ENCODE measurements at regions not wholly inside any gene's neighbourhood (a gene's known extent, or its start where the extent isn't known, plus 50 kb on each side); places are given as distances from the start of the nearest gene placed in this dataset.

DNA sequence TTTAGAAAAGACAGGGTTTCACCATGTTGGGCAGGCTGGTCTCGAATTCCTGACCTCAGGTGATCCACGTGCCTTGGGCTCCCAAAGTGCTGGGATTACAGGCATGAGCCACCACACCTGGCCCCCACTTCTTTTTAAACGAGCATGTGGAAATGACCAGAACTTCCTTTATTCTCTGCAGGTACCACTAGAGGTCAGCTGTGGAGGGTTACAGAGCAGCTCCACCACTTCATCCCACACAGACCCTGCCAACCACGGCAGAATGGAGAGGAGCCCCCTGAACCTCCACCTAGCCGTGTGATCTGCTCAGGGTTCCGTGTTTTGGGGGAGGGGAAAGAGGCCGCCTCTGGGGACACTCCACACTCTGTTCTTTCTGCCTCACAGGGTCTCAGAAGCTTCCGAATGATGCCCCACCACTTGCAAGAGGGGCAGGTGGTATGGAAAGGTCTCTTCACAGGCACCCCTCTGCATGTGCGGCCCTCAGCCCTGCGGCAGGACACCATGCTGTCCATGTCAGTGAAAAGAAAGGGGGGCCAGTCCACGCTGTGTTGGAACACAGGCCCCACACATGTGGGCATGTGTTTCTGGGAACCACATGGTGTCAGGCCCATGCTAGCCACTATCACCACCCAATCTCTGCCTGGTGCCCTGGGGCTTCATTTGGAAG is 465.0 kb downstream of the TSHZ3 start:
- no peak overlapping the region for H3K9ac ChIP-seq (ENCODE audit: low read length)
- H3K9me3 ChIP-seq (ENCODE audit: low read length), result no peaks in the 10 kb centered on the region
- H4K20me1 ChIP-seq (ENCODE audit: insufficient read depth, low read depth, low read length), result no peaks in the 10 kb centered on the region
- H3K4me1 ChIP-seq (ENCODE audit: low read length), result no peaks in the 10 kb centered on the region
- no peaks in the 10 kb centered on the region for H3K79me2 ChIP-seq (ENCODE audit: low read length)
- no peak for DNase-seq
- no peak overlapping the region for H3K27ac ChIP-seq (ENCODE audit: low read length)
- H3K4me3 ChIP-seq (ENCODE audit: low read length), result no peak overlapping the region
- no peaks in the 10 kb centered on the region for H3K36me3 ChIP-seq (ENCODE audit: insufficient read depth, low read length)
- no peaks in the 10 kb centered on the region for H3K9me2 ChIP-seq (replicated peaks; ENCODE audit: insufficient read depth, low read length)
- H3K4me2 ChIP-seq (ENCODE audit: low read depth, low read length, poor library complexity, severe bottlenecking), result no peak overlapping the region
- no peaks in the 10 kb centered on the region; the same call in 1 of the 2 replicates for H3K27me3 ChIP-seq (ENCODE audit: low read length)
- H2AFZ ChIP-seq (ENCODE audit: low read length), result no peak overlapping the region

DNA sequence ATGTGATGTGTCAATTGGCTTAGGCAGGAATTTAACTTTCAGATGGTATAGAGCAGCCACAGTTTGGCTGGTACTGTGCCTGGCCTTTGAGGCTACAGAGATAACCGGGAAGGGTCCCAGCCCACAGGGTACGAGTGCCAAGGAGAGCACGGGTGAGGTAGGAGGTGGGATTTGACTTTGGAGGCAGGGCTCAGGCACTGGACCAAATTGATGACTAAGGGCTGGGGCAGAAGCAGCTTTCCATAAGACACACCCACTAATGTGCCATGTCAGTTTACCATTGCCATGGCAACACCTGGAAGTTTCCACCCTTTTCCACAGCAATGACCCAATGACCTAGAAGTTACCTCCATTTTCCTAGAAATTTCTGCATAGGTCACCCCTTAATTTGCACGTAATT is 466.2 kb downstream of the TSHZ3 start:
- H3K36me3 ChIP-seq (ENCODE audit: insufficient read depth, low read length), result no peaks in the 10 kb centered on the region
- H3K9me3 ChIP-seq (ENCODE audit: low read length), result no peaks in the 10 kb centered on the region
- H3K27ac ChIP-seq (ENCODE audit: low read length), result no peak overlapping the region
- H3K79me2 ChIP-seq (ENCODE audit: low read length), result no peaks in the 10 kb centered on the region
- H2AFZ ChIP-seq (ENCODE audit: low read length), result no peak overlapping the region
- no peak overlapping the region for H3K4me3 ChIP-seq (ENCODE audit: low read length)
- H3K9ac ChIP-seq (ENCODE audit: low read length), result no peak overlapping the region
- no peaks in the 10 kb centered on the region for H3K4me1 ChIP-seq (ENCODE audit: low read length)
- H3K27me3 ChIP-seq (ENCODE audit: low read length), result no peaks in the 10 kb centered on the region
- DNase-seq, result no peak
- no peaks in the 10 kb centered on the region for H4K20me1 ChIP-seq (ENCODE audit: insufficient read depth, low read depth, low read length)
- H3K4me2 ChIP-seq (ENCODE audit: low read depth, low read length, poor library complexity, severe bottlenecking), result no peak overlapping the region
- H3K9me2 ChIP-seq (replicated peaks; ENCODE audit: insufficient read depth, low read length), result no peaks in the 10 kb centered on the region

DNA sequence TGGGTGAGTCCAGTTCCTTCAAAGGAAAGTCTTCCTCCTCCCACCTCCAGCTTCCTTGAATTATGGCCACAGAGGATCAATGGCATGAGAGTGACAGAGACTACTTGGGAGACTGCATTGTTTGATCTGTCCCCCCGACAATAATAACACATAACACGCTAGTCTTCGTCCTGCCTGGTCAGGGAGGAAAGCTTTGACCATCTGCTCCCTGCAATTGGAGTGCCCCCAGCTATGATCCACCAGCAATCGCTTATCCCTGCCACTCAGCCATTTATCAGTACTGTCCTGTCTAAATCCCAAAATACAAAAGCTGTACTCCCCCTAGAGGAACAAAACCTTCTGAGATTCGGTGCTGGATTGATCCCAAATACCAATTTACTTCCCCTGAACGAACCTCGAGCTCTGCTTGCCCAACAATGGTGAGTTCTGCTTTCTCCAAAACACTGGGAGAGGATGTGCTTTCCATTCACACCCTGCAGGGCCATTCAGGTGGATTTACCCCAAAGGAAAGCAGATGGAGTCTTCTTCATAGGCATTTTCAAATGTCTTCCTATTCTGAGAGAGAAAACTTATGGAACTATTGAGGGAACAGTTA is 466.7 kb downstream of the TSHZ3 start:
- DNase-seq, result no peak
- no peaks in the 10 kb centered on the region for H4K20me1 ChIP-seq (ENCODE audit: insufficient read depth, low read depth, low read length)
- no peaks in the 10 kb centered on the region for H3K79me2 ChIP-seq (ENCODE audit: low read length)
- no peaks in the 10 kb centered on the region for H3K9me2 ChIP-seq (replicated peaks; ENCODE audit: insufficient read depth, low read length)
- no peak overlapping the region for H2AFZ ChIP-seq (ENCODE audit: low read length)
- no peak overlapping the region for H3K9ac ChIP-seq (ENCODE audit: low read length)
- H3K27ac ChIP-seq (ENCODE audit: low read length), result no peak overlapping the region
- H3K4me2 ChIP-seq (ENCODE audit: low read depth, low read length, poor library complexity, severe bottlenecking), result no peak overlapping the region
- H3K4me1 ChIP-seq (ENCODE audit: low read length), result no peaks in the 10 kb centered on the region
- H3K9me3 ChIP-seq (ENCODE audit: low read length), result no peaks in the 10 kb centered on the region
- no peaks in the 10 kb centered on the region for H3K36me3 ChIP-seq (ENCODE audit: insufficient read depth, low read length)
- no peaks in the 10 kb centered on the region for H3K27me3 ChIP-seq (ENCODE audit: low read length)
- no peak overlapping the region for H3K4me3 ChIP-seq (ENCODE audit: low read length)

DNA sequence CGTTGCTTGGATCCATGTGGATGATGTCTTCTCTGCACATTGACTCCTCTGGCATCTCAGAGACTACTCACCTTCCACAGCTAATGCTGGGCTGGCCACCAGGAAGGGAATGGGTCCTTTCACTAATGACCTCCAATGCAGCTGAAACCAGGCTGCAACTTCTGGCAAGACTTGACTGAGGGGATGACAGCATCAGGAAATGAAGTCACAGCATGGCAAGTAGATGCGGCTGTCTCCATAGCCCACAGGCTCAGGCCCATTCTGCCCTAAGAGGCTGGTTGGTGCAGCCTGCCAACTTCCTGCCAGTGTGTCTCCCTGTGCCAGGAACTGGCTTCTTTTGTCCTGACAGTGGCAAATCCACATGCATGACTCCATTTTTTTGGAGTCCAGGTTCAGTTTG is 467.3 kb downstream of the TSHZ3 start:
- no peak for DNase-seq
- Histone ChIP-seq H3K27ac (ENCODE audit: low read length) (no peak overlapping the region), H3K9me2 (replicated peaks; ENCODE audit: insufficient read depth, low read length) (no peaks in the 10 kb centered on the region), H3K9ac (ENCODE audit: low read length) (no peak overlapping the region), H3K4me1 (ENCODE audit: low read length) (no peaks in the 10 kb centered on the region), H3K9me3 (ENCODE audit: low read length) (no peaks in the 10 kb centered on the region), H3K4me2 (ENCODE audit: low read depth, low read length, poor library complexity, severe bottlenecking) (no peak overlapping the region), H4K20me1 (ENCODE audit: insufficient read depth, low read depth, low read length) (no peaks in the 10 kb centered on the region), H3K36me3 (ENCODE audit: insufficient read depth, low read length) (no peaks in the 10 kb centered on the region), H3K79me2 (ENCODE audit: low read length) (no peaks in the 10 kb centered on the region), H2AFZ (ENCODE audit: low read length) (no peak overlapping the region), H3K27me3 (ENCODE audit: low read length) (no peaks in the 10 kb centered on the region), H3K4me3 (ENCODE audit: low read length) (no peak overlapping the region)

DNA sequence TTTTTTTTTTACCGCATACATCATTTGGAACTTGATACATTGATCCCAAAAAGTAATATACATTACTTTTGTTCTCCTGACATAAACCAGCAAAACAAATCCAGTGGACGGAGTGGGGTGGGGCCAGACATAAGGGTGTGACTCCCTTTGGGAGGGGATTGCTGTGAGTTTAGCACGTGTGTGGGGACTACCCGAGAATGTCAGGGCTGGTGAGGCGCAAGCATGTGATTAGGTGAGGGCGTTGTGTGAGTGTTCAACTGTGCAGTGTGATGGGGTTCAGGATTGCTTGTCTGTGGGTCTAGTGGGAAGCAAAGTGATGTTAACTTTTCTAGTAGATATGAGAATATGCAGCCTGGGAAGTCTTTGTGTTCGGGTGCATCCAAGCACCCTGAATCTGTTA is 468.0 kb downstream of the TSHZ3 start:
- no peaks in the 10 kb centered on the region for H3K79me2 ChIP-seq (ENCODE audit: low read length)
- no peak overlapping the region for H3K27ac ChIP-seq (ENCODE audit: low read length)
- no peak overlapping the region for H3K4me3 ChIP-seq (ENCODE audit: low read length)
- H3K9me2 ChIP-seq (replicated peaks; ENCODE audit: insufficient read depth, low read length), result no peaks in the 10 kb centered on the region
- DNase-seq, result no peak
- no peaks in the 10 kb centered on the region for H3K4me1 ChIP-seq (ENCODE audit: low read length)
- H3K27me3 ChIP-seq (ENCODE audit: low read length), result no peaks in the 10 kb centered on the region
- H3K9me3 ChIP-seq (ENCODE audit: low read length), result no peaks in the 10 kb centered on the region
- no peak overlapping the region for H3K4me2 ChIP-seq (ENCODE audit: low read depth, low read length, poor library complexity, severe bottlenecking)
- H4K20me1 ChIP-seq (ENCODE audit: insufficient read depth, low read depth, low read length), result no peaks in the 10 kb centered on the region
- H2AFZ ChIP-seq (ENCODE audit: low read length), result no peak overlapping the region
- no peaks in the 10 kb centered on the region for H3K36me3 ChIP-seq (ENCODE audit: insufficient read depth, low read length)
- no peak overlapping the region for H3K9ac ChIP-seq (ENCODE audit: low read length)

DNA sequence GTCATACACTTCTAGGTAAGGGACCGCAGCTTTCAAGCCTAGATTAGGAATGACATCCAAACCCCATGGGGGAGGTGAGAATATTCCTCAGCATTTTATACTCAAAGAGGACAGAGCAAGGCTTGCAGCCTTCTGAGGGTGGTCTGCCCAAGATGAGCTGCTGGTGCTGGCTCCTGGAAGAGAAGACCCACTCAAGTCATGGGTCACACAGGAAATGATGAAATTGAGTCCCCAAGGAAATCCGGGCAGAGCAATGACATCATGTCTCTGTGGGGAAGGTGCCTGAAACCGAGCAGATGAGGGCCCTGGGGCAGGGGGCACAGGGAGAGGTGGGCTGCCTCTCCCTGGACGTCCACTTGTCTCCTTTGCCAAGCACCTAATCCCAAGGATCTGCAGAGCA is 468.7 kb downstream of the TSHZ3 start:
- Histone ChIP-seq H3K27ac (ENCODE audit: low read length) (no peak overlapping the region), H3K4me1 (ENCODE audit: low read length) (no peaks in the 10 kb centered on the region), H2AFZ (ENCODE audit: low read length) (no peak overlapping the region), H3K9me2 (replicated peaks; ENCODE audit: insufficient read depth, low read length) (no peaks in the 10 kb centered on the region), H3K4me2 (ENCODE audit: low read depth, low read length, poor library complexity, severe bottlenecking) (no peak overlapping the region), H3K9me3 (ENCODE audit: low read length) (no peaks in the 10 kb centered on the region), H4K20me1 (ENCODE audit: insufficient read depth, low read depth, low read length) (no peaks in the 10 kb centered on the region), H3K79me2 (ENCODE audit: low read length) (no peaks in the 10 kb centered on the region), H3K4me3 (ENCODE audit: low read length) (no peak overlapping the region), H3K36me3 (ENCODE audit: insufficient read depth, low read length) (no peaks in the 10 kb centered on the region), H3K9ac (ENCODE audit: low read length) (no peak overlapping the region), H3K27me3 (ENCODE audit: low read length) (no peaks in the 10 kb centered on the region)
- no peak for DNase-seq

DNA sequence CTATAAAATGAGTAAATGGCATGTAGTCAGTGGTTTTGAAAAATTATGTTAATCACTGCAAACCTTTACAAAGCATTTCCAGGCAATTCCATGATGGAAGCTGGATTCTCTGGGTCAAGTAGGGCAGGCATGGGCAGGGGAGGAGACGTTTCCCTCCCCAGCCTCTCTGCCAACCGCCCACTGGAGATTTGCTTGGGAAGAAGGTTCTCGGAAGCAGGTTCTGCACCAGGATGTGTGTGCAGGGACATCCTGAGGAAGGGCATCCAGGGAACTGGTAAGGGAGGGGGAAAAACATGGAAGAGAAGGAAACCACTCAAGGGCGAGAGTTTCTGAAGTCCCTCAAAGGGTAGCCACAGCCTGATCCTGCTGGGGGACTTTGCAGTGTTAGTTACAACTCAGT is 469.1 kb downstream of the TSHZ3 start:
- H2AFZ ChIP-seq (ENCODE audit: low read length), result no peak overlapping the region
- no peak overlapping the region for H3K27ac ChIP-seq (ENCODE audit: low read length)
- no peak overlapping the region for H3K9ac ChIP-seq (ENCODE audit: low read length)
- H3K27me3 ChIP-seq (ENCODE audit: low read length), result no peaks in the 10 kb centered on the region
- H3K4me3 ChIP-seq (ENCODE audit: low read length), result no peak overlapping the region
- no peaks in the 10 kb centered on the region for H3K4me1 ChIP-seq (ENCODE audit: low read length)
- DNase-seq, result no peak
- no peaks in the 10 kb centered on the region for H4K20me1 ChIP-seq (ENCODE audit: insufficient read depth, low read depth, low read length)
- H3K4me2 ChIP-seq (ENCODE audit: low read depth, low read length, poor library complexity, severe bottlenecking), result no peak overlapping the region
- H3K36me3 ChIP-seq (ENCODE audit: insufficient read depth, low read length), result no peaks in the 10 kb centered on the region
- H3K79me2 ChIP-seq (ENCODE audit: low read length), result no peaks in the 10 kb centered on the region
- H3K9me3 ChIP-seq (ENCODE audit: low read length), result no peaks in the 10 kb centered on the region
- H3K9me2 ChIP-seq (replicated peaks; ENCODE audit: insufficient read depth, low read length), result no peaks in the 10 kb centered on the region

DNA sequence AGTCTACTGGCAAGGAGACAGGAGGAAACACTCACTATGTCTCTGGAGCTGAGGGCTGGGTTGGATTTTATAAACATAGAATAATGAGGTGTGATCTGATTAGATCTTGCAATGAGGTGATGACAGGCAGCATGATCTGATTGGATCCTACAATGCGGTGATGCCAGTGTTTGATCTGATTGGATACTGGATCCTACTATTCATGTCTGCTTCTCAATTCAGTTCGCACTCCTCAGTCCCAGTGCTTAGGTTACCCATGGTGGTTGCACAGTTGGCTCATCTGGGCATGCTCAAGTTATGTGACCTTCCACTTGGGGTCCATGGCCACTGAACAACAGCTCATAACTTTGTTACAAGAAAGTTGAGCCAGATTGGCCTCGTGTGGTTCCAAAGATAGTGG is 469.5 kb downstream of the TSHZ3 start:
- Histone ChIP-seq H3K27me3 (ENCODE audit: low read length) (no peaks in the 10 kb centered on the region), H3K9me2 (replicated peaks; ENCODE audit: insufficient read depth, low read length) (no peaks in the 10 kb centered on the region), H2AFZ (ENCODE audit: low read length) (no peak overlapping the region), H3K4me1 (ENCODE audit: low read length) (no peaks in the 10 kb centered on the region), H4K20me1 (ENCODE audit: insufficient read depth, low read depth, low read length) (no peaks in the 10 kb centered on the region), H3K36me3 (ENCODE audit: insufficient read depth, low read length) (no peaks in the 10 kb centered on the region), H3K79me2 (ENCODE audit: low read length) (no peaks in the 10 kb centered on the region), H3K4me3 (ENCODE audit: low read length) (no peak overlapping the region), H3K4me2 (ENCODE audit: low read depth, low read length, poor library complexity, severe bottlenecking) (no peak overlapping the region), H3K9ac (ENCODE audit: low read length) (no peak overlapping the region), H3K27ac (ENCODE audit: low read length) (no peak overlapping the region), H3K9me3 (ENCODE audit: low read length) (no peaks in the 10 kb centered on the region)
- no peak for DNase-seq

Measured in Karpas-422 (cell line).